IMR-90 (cell line): ENCODE measurements at regions not wholly inside any gene's neighbourhood (a gene's known extent, or its start where the extent isn't known, plus 50 kb on each side); places are given as distances from the start of the nearest gene placed in this dataset.

Experiments used
- BHLHE40 ChIP-seq: fragments of 150-350 bp; IDR thresholded peaks from 2 replicates; pipeline ENCODE4 v1.6.1; 2016; ENCODE audit warnings: mild to moderate bottlenecking, low read depth, low read length
- FOS ChIP-seq: fragments of 150-350 bp; IDR thresholded peaks from 2 replicates; pipeline ENCODE4 v1.6.1; 2016; ENCODE audit warnings: low read depth, low read length
- MAZ ChIP-seq: IDR thresholded peaks from 2 replicates; pipeline ENCODE4 v1.6.1; 2012; ENCODE audit warnings: low read depth, mild to moderate bottlenecking, low read length, improper control_type of control experiment, moderate library complexity, borderline replicate concordance
- MXI1 ChIP-seq: IDR thresholded peaks from 2 replicates; pipeline ENCODE4 v1.6.1; 2012; ENCODE audit warnings: low read depth, mild to moderate bottlenecking, low read length, moderate library complexity, borderline replicate concordance
- NFE2L2 ChIP-seq: fragments of 150-350 bp; IDR thresholded peaks from 2 replicates; pipeline ENCODE4 v1.6.1; 2016; ENCODE audit warnings: low read depth, mild to moderate bottlenecking, low read length
- POLR2A ChIP-seq: IDR thresholded peaks from 2 replicates; pipeline ENCODE4 v1.6.1; 2012; ENCODE audit warnings: mild to moderate bottlenecking, low read depth, low read length
- RAD21 ChIP-seq: IDR thresholded peaks from 2 replicates; pipeline ENCODE4 v1.6.1; 2012; ENCODE audit warnings: low read length, improper control_type of control experiment
- RCOR1 ChIP-seq: IDR thresholded peaks from 2 replicates; pipeline ENCODE4 v1.6.1; 2012; ENCODE audit warnings: mild to moderate bottlenecking, low read length, improper control_type of control experiment; ENCODE audit not compliant: insufficient replicate concordance
- RFX5 ChIP-seq: IDR thresholded peaks from 2 replicates; pipeline ENCODE4 v1.8.0; 2012; ENCODE audit warnings: low read depth, mild to moderate bottlenecking, low read length, moderate library complexity
- SMC3 ChIP-seq: fragments of 150-350 bp; IDR thresholded peaks from 2 replicates; pipeline ENCODE4 v1.6.1; 2016; ENCODE audit warnings: low read depth, mild to moderate bottlenecking, antibody characterized with exemption, low read length, moderate library complexity
- USF2 ChIP-seq: fragments of 150-350 bp; IDR thresholded peaks from 2 replicates; pipeline ENCODE4 v1.6.1; 2017; ENCODE audit warnings: mild to moderate bottlenecking, antibody characterized with exemption, low read length, low read depth
- TF ChIP-seq, protein P1 (sequence below): conservative IDR thresholded peaks from 2 replicates; pipeline ENCODE4 v1.5.1; 2012; ENCODE audit warnings: mild to moderate bottlenecking, low read depth, low read length, improper control_type of control experiment
- TF ChIP-seq, protein P2 (sequence below): fragments of 150-350 bp; IDR thresholded peaks from 2 replicates; pipeline ENCODE4 v1.6.1; 2016; ENCODE audit warnings: low read depth, mild to moderate bottlenecking, low read length, moderate library complexity, borderline replicate concordance

DNA sequence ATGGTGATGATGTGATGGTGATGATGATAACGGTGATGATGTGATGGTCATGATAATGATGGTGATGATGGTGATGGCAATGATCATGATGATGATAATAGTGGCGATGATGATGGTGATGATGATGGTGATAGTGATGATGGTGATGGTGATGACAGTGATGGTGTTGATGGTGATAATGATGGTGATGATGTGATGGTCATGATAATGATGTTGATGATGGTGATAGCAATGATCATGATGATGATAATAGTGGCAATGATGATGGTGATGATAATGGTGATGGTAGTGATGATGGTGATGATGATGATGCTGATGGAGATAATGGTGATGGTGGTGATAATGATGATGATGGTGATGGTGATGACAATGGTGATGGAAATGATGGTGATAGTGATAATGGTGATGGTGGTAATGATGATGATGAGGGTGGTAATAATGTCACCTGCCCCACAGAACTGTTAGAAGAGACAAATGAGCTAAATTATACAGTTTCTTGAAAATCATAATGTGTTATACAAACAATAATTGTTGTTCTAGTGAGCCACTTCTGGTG, 289.9 kb downstream of the ASMT start:
- TF ChIP-seq POLR2A (no peak), FOS (no peak), MXI1 (no peak), MAZ (no peak), NFE2L2 (no peak), RAD21 (no peak), USF2 (no peak), SMC3 (no peak), BHLHE40 (no peak), RCOR1 (no peak), RFX5 (no peak)
- TF ChIP-seq, protein P1, sequence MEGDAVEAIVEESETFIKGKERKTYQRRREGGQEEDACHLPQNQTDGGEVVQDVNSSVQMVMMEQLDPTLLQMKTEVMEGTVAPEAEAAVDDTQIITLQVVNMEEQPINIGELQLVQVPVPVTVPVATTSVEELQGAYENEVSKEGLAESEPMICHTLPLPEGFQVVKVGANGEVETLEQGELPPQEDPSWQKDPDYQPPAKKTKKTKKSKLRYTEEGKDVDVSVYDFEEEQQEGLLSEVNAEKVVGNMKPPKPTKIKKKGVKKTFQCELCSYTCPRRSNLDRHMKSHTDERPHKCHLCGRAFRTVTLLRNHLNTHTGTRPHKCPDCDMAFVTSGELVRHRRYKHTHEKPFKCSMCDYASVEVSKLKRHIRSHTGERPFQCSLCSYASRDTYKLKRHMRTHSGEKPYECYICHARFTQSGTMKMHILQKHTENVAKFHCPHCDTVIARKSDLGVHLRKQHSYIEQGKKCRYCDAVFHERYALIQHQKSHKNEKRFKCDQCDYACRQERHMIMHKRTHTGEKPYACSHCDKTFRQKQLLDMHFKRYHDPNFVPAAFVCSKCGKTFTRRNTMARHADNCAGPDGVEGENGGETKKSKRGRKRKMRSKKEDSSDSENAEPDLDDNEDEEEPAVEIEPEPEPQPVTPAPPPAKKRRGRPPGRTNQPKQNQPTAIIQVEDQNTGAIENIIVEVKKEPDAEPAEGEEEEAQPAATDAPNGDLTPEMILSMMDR, result no peak
- TF ChIP-seq, protein P2, sequence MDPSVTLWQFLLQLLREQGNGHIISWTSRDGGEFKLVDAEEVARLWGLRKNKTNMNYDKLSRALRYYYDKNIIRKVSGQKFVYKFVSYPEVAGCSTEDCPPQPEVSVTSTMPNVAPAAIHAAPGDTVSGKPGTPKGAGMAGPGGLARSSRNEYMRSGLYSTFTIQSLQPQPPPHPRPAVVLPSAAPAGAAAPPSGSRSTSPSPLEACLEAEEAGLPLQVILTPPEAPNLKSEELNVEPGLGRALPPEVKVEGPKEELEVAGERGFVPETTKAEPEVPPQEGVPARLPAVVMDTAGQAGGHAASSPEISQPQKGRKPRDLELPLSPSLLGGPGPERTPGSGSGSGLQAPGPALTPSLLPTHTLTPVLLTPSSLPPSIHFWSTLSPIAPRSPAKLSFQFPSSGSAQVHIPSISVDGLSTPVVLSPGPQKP, result no peak
